HepG2 (cell line): ENCODE measurements at regions not wholly inside any gene's neighbourhood (a gene's known extent, or its start where the extent isn't known, plus 50 kb on each side); places are given as distances from the start of the nearest gene placed in this dataset.

ENCODE experiments used
- FOXK2 ChIP-seq: fragments of 450-650 bp; IDR thresholded peaks from 2 replicates; pipeline ENCODE4 v1.6.1; 2016
- SMC3 ChIP-seq: IDR thresholded peaks from 2 replicates; pipeline ENCODE4 v1.6.1; 2011; ENCODE audit warnings: low read length, improper control_type of control experiment

DNA sequence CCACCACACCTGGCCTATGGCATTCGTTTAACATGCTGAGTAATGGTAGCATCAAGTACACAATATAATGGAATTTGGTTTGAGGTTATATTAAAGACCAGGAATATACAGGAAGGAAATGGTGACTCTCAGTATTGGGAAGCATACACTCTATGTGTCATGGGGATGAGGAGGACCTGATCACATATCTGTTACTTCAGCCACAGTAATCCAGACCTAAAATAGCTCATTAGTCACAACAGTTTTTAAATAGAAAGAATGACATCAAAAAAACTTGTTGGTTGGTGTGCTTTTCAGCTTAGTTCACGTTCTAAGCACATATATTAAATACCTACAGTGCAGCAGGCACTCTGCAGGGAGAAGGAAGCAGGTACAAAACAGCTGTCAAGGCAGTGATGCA, 52.5 kb upstream of the ATP2C1 start:
- TF ChIP-seq FOXK2 (no peak), SMC3 (no peak)
